ENCODE measurements at regions not wholly inside any gene's neighbourhood (a gene's known extent, or its start where the extent isn't known, plus 50 kb on each side); places are given as distances from the start of the nearest gene placed in this dataset.

GRCh38 chr4:144288011-144288903 lies 147.7 kb upstream of the GYPA start:
- no peak for TF ChIP-seq CTCF (IDR thresholded peaks at IDR 0.05)
- TF ChIP-seq POLR2AphosphoS5 (IDR thresholded peaks at IDR 0.05) = no peak
- no peak for TF ChIP-seq EP300 (IDR thresholded peaks at IDR 0.05)
